Activated CD4-positive, alpha-beta T cell treated with anti-CD3 and anti-CD28 coated beads, Interleukin-10, Interleukin-2, amounts not matched to agents 100 ng/mL and 50 ng/mL, durations not matched to agents 16 hours and 8 hours (primary cell): ENCODE measurements at regions not wholly inside any gene's neighbourhood (a gene's known extent, or its start where the extent isn't known, plus 50 kb on each side); places are given as distances from the start of the nearest gene placed in this dataset.

Experiments used
- DNase-seq: peaks from one replicate; pipeline ENCODE4 v3.0.0-alpha.2; 2020

DNA sequence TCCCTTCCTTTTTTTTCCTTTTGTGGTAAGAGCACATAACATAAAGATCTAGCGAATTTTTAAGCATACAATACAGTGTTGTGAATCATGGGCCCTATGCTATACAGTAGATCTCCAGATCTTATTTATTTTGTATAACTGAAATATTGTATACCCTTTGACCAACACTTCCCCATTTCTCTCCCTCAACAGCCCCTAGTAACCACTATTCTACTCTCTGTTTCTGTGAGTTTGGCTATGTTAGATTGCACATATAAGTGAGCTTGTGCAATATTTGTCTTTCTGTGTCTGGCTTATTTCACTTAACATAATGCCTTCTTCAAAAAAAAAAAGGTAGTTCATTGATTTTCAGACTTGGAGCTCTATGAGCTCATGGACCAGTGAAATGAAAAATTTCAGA lies 180.5 kb downstream of the C11orf91 start:
- DNase-seq = no peak

GRCh38 chr11:33515347-33515746 lies 185.3 kb downstream of the C11orf91 start:
- no peak for DNase-seq

- no peak for DNase-seq
These were observed 186.3 kb downstream of the C11orf91 start for GRCh38 chr11:33514079-33514925.

DNA sequence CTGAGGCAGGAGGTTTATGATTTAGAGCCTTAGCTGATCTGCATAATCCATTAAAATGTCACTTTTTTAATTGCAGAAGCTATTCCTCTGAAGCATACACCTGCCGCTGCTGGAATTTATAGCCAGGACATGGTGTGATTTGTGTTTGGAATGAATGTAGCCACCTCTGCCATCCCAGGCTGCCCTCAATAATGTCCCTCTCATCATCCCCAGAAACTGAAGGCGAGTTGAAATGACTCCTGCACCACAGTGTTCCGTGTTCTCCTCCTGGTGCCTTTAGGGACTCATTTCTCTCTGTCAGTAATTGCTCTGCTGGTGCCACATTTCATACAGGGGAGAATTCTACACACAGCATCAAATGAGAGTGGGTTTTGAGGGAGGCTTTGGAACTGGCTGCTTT lies 191.0 kb downstream of the C11orf91 start:
- no peak for DNase-seq

- DNase-seq = no peak
These were observed 192.7 kb downstream of the C11orf91 start for GRCh38 chr11:33507967-33508366.

GRCh38 chr11:33507356-33507755 lies 193.3 kb downstream of the C11orf91 start:
- no peak for DNase-seq

DNA sequence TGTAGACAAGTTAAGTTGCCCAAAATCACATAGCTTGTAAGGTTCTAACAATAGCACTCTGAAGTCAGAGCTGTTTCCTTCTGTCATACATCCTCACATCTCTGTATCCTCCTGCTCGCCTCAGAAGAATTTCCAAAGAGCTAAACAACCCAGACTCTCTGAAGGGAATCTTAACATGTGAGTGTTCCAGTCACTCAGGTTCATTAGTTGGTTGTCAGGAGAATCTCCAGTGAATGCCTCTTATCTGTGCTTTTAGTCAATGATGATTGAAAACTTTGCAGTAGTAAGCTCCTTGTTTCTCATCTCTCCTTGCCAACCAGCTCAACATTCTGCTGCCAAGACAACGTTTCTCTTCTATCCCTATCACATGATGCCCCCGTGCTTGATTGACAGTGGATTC lies 195.5 kb downstream of the C11orf91 start:
- DNase-seq = no peak

- DNase-seq = no peak
These were observed 199.7 kb downstream of the C11orf91 start for GRCh38 chr11:33500861-33501479.

GRCh38 chr11:33500332-33500731 lies 200.3 kb downstream of the C11orf91 start:
- DNase-seq = no peak

DNA sequence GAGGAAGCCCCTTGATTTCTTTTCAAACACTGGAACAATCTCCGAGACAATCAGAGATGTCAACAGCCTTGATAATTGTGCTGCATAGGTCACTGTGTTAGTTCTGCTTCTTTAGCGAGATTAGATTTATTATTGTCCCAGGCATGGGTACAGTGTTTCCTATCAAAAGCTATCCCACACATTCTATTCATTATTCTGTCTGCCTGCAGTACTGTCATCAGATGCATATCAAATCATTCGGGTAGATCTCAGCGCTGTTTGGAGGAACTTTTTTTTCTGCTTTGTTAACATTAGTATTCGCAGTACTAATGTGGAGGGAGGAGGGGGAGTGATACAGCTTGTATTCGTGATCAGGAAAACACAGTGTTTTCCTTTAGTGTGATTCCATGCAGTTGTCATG lies 208.0 kb downstream of the C11orf91 start:
- no peak for DNase-seq

- no peak for DNase-seq
These were observed 209.7 kb downstream of the C11orf91 start for GRCh38 chr11:33490842-33491370.

DNA sequence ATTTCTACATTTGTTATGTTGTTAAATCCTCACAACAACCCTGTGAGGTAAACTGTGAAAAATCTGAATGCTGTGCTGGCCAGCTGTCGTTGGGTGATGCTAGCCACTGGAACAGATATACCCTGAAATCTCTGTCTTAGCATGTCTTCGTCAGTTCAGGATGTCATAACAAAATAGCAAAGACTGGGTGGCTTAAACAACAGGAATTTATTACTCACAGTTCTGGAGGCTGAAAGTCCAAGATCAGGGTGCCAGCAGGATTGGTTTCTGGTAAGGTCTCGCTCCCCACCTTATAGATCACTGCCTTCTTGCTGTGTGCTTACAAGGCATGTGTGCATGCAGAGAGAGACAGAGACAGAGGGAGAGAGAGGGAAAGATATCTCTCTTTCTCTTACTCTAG lies 211.7 kb downstream of the C11orf91 start:
- no peak for DNase-seq

GRCh38 chr11:33480626-33481025 lies 220.0 kb downstream of the C11orf91 start:
- DNase-seq = no peak

DNA sequence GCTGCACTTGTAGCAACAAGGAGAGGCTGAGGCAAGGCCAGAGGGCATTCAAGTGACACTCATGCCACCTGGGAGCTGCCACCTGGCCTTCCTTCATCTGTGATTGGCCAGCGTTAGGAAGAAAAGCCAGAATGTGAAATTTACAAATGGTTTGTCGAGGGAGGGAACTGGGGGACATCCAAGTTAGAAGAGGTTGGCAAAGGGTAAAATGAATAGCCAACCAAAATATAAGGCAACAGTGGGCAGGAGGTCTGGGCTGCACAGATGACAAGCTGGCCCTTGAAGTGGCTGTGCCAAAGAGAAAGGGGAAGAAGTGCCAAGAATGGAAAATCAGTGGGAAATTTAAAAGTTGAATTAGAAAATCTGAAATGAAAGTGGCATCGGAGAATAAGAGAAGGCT lies 221.4 kb downstream of the C11orf91 start:
- no peak for DNase-seq

DNA sequence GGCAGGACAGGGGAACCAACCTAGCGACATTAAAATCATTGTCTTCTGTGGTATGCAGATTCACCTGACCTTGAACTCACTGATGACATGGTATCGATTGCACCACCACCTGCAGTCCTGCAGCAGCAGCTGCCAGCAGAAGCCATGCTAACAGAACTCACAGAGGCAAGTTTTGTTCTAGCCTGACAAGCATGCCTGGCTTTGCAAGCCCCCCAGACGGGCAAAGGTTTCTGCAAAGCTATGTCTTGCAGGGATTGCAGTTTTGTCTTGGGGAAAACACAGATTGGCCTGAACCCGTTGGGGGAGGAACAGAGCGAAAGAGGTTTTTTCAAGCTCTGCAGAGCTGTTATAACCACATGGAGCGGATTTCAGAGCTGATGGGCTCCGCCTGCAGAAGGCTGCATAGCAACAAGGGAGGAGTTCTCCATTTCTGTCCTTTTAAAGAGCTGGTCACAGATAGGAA lies 221.0 kb downstream of the HIPK3 start:
- DNase-seq = no peak

DNA sequence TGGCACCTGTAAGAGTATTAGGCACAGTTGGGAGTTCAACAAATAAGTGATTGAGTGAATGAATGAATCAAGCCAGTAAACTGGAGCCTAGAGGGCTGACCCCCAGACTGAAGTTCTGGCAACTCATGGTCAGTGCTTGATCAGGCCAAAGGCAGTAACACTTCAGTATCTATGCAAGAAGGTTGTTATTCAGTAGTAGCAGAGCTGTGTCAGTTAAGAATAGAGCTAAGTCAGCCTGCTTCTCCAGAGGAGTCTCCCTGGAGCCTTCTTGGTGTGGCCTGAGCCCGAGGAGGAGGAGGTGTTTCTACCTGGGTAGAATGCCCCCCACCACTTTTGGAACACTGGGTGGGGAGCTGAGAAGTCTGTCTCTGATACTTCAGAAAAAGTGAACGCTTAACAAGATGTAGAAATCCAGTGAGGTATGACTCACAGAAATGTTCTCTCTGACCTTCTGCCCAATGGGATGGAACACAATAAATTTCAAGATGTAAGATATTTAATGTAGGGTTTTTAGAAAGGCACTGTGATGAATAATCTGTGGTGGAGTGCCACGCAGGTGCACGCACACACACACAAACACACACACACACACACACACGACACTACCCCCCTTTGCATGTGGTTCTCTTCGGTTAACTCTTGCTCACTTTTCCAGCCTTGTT lies 219.9 kb downstream of the HIPK3 start:
- no peak for DNase-seq

DNA sequence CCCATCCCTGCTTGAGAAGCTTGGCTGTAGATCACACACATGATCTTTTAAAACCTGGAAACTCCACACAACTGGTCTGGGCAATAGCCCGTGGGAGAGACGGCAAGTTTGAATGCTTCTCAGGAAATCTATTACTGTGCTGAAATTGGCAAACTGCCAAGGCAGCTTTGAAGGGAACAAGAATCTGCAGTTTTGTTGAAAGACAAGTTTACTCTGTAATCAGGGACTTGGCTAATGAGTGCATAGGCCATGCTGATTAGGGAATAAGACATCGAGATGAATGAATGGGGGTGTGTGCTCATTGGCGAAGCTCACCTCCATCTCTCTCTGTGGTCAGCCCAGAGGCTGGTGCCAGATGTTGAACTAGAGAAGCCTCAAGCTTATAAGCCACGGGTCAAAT lies 218.8 kb downstream of the HIPK3 start:
- no peak for DNase-seq

- DNase-seq = no peak
These were observed 217.7 kb downstream of the HIPK3 start for GRCh38 chr11:33474866-33475265.

DNA sequence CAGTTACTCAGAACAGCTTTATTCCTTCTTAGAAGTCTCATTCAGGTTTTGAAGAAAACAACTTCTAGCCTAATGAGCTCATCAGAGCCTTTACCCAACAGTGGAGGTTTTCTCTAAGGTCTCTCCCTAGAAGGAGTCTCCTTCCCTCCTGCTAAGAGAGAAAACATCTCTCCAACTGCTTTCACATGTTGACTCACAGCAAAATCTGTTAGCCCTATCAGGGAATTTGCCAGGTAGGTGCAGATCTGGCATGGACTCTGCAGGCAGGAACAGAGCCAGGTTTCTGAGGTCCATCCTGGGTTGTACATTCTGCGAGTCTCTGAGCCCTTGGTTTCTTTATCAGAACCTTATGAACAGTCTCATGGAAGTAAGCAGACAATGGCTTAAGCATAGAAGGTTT lies 214.4 kb downstream of the HIPK3 start:
- no peak for DNase-seq

- no peak for DNase-seq
These were observed 210.8 kb downstream of the HIPK3 start for GRCh38 chr11:33467966-33468365.

DNA sequence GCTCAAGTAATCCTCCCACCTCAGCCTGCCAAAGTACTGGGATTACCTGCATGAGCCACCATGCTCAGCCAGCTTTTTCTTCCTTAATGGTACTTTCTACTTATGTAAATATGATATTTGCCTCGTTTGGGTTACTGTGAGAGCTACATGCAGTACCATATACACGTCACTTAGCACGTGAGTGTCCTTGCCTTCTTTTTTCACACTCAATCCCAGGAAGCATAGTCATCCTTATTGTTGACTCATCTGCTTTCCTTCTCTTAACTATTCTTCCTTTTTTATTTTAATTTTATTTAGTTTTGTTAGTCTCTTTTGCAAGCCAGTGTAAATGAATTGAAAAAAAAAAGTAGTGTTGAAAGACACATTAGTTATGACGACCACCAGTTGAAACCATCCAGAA lies 205.9 kb downstream of the HIPK3 start:
- DNase-seq = no peak

DNA sequence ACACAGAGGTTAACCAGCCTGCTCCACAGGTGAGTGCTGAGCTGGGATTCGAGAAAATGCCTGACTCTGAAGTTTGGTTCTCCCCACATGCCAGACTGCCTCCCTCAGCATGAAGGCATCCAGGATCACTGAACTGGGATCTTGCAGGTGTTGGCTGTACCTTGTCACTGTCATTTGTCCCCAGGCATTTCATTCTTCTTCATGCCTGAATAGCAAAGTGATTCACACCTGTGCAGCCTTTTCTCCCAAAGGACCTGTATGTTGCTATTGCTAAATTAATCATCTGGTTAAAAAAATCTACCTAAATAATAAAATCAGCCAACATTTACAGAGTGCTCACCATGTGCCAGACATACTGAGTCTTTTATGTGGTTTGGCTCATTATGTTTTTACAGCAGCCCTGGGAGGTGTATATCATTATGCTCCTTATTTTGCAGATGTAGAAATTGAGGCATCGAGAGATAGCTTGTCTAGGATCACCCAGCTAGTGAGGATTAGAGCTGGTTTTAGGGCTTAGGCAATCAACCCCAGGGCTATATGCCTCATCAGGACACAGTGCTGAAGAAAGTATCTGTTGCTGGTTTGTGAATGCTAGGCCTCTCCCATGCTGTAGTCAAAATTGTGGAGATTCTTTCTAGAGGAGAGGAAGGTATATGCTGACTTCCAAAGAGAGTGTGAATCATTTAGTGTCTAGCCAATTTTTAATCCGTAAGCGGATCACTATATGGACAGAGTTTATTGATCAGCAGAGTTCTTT lies 204.4 kb downstream of the HIPK3 start:
- no peak for DNase-seq

DNA sequence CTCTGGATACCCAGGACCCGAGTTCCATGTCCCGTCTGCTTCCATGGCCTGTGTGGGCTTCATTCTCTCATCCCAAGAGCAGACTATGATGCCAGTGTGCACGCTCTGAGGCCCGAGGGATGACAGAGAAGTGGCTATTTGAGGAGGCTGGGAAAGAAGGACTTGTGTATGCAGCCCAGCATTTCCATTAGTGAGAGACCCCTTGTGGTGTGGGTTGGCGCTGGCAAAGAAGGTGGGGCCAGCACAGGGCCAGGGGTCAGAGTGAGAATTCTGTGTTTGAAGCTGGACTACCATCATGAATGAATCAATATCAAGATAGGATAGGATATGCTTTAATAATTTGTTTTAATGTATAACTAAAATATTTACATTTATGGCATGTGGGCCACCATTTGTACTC lies 200.8 kb downstream of the HIPK3 start:
- no peak for DNase-seq
